NT2/D1 (cell line): ENCODE measurements at regions not wholly inside any gene's neighbourhood (a gene's known extent, or its start where the extent isn't known, plus 50 kb on each side); places are given as distances from the start of the nearest gene placed in this dataset.

Experiments
- DNase-seq: peaks from one replicate; pipeline ENCODE4 v3.0.0-alpha.2; 2011; ENCODE audit warnings: low read depth, low spot score
- H3K27me3 ChIP-seq: 2 replicates; pipeline ENCODE4 v1.6.0; 2011; ENCODE audit warnings: mild to moderate bottlenecking; ENCODE audit not compliant: insufficient read length, insufficient read depth
- H3K36me3 ChIP-seq: 2 replicates; pipeline ENCODE4 v1.6.1; 2011; ENCODE audit warnings: mild to moderate bottlenecking, low read length, mixed read lengths; ENCODE audit not compliant: insufficient read depth, insufficient read length
- H3K4me1 ChIP-seq: 2 replicates; pipeline ENCODE4 v1.5.1; 2011; ENCODE audit not compliant: insufficient read depth, insufficient read length
- H3K4me3 ChIP-seq: 2 replicates; pipeline ENCODE4 v1.5.1; 2011; ENCODE audit warnings: low read depth; ENCODE audit not compliant: insufficient read length
- H3K9ac ChIP-seq: 2 replicates; pipeline ENCODE4 v1.6.0; 2011; ENCODE audit warnings: low read depth; ENCODE audit not compliant: insufficient read length
- H3K9me3 ChIP-seq: 2 replicates; pipeline ENCODE4 v1.5.1; 2011; ENCODE audit warnings: mild to moderate bottlenecking, low read length; ENCODE audit not compliant: insufficient read depth
- SUZ12 ChIP-seq: IDR thresholded peaks from 2 replicates; pipeline ENCODE4 v1.6.1; 2011; ENCODE audit not compliant: insufficient read length, insufficient read depth; ENCODE audit errors: extremely low read depth
- YY1 ChIP-seq: IDR thresholded peaks from 2 replicates; pipeline ENCODE4 v1.6.1; 2011; ENCODE audit not compliant: insufficient read length, insufficient read depth
- ZNF274 ChIP-seq: IDR thresholded peaks from 2 replicates; pipeline ENCODE4 v1.6.1; 2011; ENCODE audit warnings: mild to moderate bottlenecking, low read depth, low read length

DNA sequence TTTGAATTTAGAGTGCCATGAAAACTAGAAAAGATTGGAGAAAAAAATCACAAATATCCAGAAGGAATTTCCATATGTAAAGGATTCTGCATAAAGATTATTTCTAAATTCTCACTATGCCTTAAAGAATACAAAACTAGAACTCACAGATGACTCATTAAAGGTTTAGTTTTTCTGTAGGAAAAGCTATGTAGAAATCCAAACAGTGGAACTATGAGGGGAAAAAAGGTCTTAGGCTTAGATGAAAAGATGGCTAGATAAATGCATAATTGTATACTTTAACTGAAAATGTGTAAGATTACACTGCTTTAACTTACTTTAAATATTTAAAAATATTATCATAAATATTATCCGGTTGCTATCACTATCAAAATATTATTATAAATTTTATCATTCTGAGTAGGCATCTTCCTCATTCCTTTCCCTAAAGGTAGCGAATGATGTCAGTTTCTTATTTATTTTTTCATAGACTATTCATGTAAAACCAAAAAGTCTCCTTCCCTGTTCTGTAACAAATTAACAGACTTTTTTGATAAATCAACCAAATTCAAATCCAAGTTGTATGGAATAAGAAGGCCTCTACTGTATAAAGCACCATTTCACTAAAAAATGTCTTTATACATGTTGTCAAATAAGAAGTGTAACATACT, 69.1 kb upstream of the COMTD1 start:
- Histone ChIP-seq H3K9me3 (peaks cover 17% of the 10 kb centered on the region), H3K4me1 (no peaks in the 10 kb centered on the region), H3K36me3 (no peaks in the 10 kb centered on the region)

DNA sequence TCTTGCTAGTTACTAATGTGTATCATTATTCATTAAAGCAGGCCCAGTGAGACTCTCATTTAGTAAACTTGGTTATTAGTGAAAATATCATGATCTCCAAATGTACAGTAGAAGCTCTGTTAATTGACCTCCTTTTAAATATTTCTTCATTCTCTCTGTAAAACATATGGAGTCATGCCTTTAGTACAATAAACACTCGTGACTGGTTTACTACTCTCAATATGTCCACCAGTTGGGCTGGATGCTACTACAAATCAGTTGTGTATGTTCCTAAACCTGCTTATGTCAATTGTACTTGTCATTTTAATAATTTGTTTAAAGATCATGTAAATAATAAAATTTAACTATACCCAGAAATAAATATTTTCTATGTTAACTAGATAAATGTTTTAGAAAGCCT, 68.6 kb upstream of the COMTD1 start:
- Histone ChIP-seq H3K9me3 (peaks cover 17% of the 10 kb centered on the region), H3K4me1 (no peaks in the 10 kb centered on the region), H3K9ac (no peak overlapping the region), H3K36me3 (no peaks in the 10 kb centered on the region), H3K27me3 (no peaks in the 10 kb centered on the region), H3K4me3 (no peak overlapping the region)
- no peak for DNase-seq
- TF ChIP-seq SUZ12 (no peak), YY1 (no peak), ZNF274 (no peak)

More for the DNA sequence above, 69.1 kb upstream of the COMTD1 start:
- no peak overlapping the region for H3K4me3 ChIP-seq
- TF ChIP-seq YY1 (no peak), SUZ12 (no peak), ZNF274 (no peak)
- H3K27me3 ChIP-seq, result no peaks in the 10 kb centered on the region
- DNase-seq, result no peak
- no peak overlapping the region for H3K9ac ChIP-seq

DNA sequence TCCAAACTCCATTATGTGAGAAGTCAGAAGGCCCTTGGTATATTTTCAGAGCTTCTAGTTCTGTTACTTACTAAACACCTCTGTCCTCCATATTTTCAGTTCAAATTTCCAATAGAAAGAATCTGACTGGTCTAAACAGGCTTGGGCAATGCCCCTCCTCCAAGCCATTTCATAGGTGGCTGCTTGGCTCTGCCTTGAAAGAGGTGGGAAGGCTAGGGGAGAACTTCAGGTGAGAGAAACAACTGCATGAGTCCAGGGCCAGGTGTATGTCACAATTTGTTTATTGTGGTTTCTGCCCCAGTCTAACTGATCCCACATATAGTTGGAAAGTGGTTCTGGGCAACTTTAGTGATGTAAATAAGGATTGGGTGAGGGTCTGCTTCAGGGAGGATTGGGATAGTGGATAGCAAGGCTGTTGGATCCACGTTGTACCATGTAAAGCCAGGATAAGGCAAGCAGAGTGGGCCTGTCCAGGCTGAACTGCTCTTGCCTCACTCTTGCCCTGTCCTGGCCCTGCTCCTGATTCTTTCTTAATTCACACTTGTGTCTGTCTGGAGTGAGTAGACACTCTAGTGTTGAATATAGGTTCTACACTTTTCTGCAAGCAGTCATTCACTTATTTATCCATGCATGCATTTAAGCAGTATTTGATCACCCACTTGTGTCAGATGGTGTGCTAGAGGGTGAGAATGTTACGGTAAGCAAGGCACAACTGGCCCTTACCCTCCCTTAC, 67.5 kb upstream of the COMTD1 start:
- Histone ChIP-seq H3K4me1 (no peaks in the 10 kb centered on the region), H3K9me3 (peaks cover 14% of the 10 kb centered on the region), H3K4me3 (no peak overlapping the region), H3K9ac (no peak overlapping the region), H3K27me3 (no peaks in the 10 kb centered on the region), H3K36me3 (no peaks in the 10 kb centered on the region)
- TF ChIP-seq ZNF274, result no peak
- no peak for TF ChIP-seq SUZ12
- TF ChIP-seq YY1, result no peak
- no peak for DNase-seq

DNA sequence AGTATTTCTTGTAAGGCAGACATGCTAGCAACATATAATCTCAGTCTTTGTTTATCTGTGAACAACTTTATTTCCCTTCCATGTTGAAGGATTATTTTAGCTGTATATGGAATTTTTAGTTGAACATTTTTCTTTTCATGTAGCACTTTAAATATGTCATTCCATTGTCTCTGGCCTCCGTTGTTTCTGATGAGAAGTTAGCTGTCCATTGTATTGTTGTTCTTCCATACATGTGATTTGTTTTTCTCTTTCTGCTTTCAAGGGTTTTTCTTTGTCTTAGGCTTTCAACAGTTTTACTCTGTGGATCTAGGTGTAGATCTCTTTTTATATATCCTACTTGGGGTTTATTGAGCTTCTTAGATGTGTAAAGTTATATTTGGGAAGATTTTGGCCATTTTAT, 66.3 kb upstream of the COMTD1 start:
- Histone ChIP-seq H3K4me3 (no peak overlapping the region), H3K9ac (no peak overlapping the region), H3K27me3 (no peaks in the 10 kb centered on the region), H3K9me3 (peaks cover 11% of the 10 kb centered on the region), H3K4me1 (no peaks in the 10 kb centered on the region), H3K36me3 (no peaks in the 10 kb centered on the region)
- DNase-seq, result no peak
- TF ChIP-seq YY1 (no peak), ZNF274 (no peak), SUZ12 (no peak)

DNA sequence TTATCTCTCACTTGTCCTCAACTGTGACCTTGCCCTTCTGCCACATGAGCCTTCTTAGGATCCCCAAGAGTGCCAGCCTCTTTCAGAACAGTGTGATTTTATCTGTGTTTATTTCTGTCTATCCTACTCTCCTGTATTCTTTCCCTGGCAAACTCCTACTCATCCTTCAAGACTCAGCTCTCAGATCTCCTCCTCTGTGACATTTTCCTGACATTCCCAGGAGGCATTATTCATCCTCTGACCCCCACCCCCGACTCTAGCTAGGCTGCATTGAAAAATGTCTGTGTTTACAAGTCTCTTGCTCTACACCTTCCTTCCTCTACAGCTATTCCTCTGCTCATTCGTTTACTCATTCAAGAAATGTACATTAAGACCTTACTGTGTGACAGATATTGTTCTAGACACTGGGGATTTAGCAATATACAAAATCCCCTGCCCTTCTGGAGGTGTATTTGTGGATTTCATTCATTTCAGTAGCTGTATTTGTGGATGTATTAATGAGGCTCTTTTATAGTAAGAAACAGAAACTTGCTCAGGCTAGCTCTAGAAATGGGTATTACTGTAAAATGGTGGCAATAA, 61.4 kb upstream of the COMTD1 start:
- Histone ChIP-seq H3K4me3 (no peak overlapping the region), H3K4me1 (no peaks in the 10 kb centered on the region), H3K9me3 (peaks cover 5% of the 10 kb centered on the region), H3K27me3 (peaks cover 41% of the 10 kb centered on the region), H3K36me3 (no peaks in the 10 kb centered on the region), H3K9ac (no peak overlapping the region)
- TF ChIP-seq SUZ12 (no peak), YY1 (no peak), ZNF274 (no peak)
- no peak for DNase-seq

DNA sequence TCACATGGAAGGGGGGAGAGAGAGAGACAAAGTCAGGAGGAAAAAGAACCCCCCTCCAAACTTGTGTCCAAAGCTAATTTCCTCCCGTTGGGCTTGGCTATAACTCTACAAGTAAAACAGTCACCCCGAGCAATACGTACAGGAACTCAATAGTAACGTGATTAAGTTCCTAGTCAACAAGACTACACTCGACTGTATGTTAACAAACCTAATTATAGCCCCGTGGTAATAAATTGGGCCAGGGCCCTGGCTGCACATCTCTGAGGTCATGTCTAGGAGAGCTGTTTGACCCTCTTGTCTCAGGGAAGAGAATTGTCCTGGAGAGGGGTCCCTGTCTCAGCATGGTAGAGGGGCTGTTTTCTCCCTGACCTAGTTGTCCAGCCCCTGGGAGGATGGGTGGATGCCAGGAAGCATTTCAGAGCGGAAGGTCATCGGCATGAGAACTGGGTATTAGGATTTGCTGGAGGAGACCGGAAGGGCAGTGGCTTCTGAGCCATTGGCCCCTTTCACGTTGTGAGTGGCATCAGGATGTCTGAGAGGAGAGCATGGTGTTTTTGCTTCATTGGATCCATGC, 60.2 kb upstream of the COMTD1 start:
- no peak for DNase-seq
- H3K36me3 ChIP-seq, result no peaks in the 10 kb centered on the region
- no peak for TF ChIP-seq ZNF274
- TF ChIP-seq SUZ12, result no peak
- TF ChIP-seq YY1, result no peak
- no peaks in the 10 kb centered on the region for H3K9me3 ChIP-seq
- no peaks in the 10 kb centered on the region for H3K4me1 ChIP-seq
- no peak overlapping the region for H3K9ac ChIP-seq
- no peak overlapping the region for H3K4me3 ChIP-seq
- H3K27me3 ChIP-seq, result peaks cover 45% of the 10 kb centered on the region
